Embryonic facial prominence (tissue), 1 donor: ENCODE measurements at regions not wholly inside any gene's neighbourhood (a gene's known extent, or its start where the extent isn't known, plus 50 kb on each side); places are given as distances from the start of the nearest gene placed in this dataset.

Experiments used
- DNase-seq: peaks from one replicate; pipeline ENCODE4 v3.0.0-alpha.2; 2016; ENCODE audit errors: extremely low spot score

DNA sequence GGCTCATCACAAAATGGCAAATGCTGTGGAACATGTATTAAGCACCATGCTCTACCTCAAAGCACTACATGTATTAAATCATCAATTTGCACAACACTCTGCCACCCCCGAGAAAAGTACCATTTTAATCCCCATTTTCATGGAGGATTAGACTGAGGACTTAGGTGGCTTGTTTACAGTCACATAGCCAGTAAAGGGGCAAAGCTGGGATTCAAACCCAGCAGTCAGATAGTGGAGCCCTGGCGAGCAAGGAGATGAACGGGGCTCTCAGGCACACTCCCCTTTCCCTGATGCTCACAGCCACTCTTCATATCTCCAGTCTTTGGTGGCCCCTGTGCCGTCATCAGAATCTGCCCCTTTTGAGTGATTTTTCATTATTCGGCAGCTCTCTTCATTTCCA, 262.9 kb downstream of the DIRAS2 start:
- DNase-seq: no peak

DNA sequence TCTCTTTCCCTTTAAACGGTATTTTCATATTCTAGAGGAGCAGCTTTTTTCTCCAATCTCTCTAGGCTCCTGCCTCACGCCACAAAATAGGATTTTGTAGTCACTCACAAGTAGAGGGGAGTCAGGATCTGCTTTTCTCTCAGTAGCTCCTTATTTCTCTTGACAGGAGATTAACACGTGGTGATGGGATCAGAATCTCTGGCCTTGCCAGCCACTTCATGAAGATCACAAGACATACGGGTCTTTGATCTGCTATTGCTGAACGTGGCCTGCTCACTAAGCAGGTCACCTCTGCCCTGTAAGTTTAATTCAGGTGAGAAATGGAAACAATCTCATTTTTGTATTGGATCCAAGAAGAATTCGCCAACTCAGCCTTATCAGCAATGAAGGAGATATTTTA, 257.5 kb downstream of the DIRAS2 start:
- no peak for DNase-seq

DNA sequence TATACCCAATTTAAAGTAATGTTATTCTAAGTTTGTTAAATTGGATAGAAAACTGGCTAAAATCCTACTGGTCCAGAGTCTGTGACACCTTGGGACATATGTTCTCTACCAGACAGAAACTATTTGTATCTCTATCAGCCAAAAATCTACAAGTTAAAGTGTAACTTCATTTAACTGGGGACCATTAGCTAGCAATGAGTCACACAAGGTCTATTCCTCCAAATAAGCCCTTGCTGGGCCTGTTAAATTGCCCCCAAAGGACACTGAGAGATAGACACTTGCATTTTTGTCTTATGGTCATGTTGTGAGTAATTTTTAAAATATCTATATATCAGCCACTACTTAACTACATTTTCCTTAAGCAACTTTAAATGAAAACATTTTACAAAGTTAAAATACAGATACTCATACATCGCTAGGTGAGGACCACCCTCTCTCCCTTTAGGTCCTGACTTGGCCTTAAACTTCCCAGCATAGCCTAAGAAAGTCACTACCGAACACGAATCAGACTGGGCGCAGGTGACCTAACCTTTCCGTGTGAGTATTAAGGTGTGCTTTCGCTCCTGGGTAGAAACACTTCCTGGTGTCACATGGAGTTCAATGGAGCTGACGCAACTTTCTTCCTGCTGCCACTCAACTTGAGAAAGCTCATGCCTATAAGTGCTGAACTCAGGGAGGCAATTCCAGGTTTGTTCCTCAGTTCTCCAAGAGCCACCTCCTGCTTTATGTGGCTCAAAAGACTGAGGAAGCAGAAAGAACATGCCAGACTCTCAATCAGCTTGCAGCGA, 249.1 kb downstream of the DIRAS2 start:
- DNase-seq: no peak

DNA sequence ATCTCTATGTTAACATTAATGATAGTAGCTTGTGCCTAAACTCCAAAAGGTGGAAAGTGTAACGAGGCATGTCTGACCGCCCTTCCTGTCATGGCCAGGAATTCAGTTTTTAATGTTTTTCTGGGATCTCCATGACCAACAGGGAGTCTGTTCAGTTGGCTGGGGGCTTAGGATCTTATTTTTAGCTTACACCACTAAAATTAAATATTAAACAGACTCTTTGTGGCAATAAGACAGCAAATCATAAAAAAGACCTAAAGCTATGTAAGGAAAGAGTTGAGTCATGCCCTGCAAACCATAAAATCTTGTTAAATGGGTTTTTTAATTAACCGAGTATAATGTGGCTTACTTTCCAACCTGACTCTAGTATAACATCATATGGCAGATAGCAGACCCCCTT, 247.8 kb downstream of the DIRAS2 start:
- DNase-seq: no peak

DNA sequence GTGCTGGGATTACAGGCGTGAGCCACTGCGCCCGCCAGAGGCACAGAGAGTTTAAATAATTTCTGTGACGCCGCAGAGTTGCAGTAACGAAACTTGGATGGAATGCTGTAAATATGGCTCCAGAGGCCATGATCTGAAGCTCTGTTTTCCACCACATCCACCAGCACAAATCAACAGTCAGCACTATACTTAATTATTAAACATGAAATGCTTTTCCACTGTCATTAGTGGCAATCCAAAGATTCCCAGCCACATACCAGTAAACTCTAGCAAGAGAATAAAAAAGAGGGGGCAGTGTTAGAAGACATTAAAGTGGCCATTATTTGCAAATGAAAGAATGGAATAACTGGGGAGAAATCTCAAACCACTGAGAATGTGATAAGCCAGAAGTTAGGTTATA, 242.5 kb downstream of the DIRAS2 start:
- no peak for DNase-seq

DNA sequence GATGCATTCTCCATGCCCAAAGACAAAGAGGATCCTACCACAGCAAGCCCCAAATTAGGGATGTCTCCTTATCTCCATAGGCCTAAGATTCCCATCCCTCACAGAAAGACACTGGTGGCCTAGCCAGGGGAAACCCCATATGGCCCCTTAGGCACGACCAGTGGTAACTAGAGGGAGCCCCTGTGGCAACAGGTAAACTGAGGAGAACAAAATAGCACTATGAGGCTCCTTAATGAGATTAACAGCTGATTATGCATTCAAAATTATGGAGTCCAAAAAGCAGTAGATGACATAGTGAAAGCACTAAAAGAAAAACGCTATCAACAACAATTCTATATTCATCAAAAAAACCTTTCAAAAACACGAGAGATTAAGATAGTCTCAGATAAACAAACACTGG, 234.0 kb downstream of the DIRAS2 start:
- no peak for DNase-seq

DNA sequence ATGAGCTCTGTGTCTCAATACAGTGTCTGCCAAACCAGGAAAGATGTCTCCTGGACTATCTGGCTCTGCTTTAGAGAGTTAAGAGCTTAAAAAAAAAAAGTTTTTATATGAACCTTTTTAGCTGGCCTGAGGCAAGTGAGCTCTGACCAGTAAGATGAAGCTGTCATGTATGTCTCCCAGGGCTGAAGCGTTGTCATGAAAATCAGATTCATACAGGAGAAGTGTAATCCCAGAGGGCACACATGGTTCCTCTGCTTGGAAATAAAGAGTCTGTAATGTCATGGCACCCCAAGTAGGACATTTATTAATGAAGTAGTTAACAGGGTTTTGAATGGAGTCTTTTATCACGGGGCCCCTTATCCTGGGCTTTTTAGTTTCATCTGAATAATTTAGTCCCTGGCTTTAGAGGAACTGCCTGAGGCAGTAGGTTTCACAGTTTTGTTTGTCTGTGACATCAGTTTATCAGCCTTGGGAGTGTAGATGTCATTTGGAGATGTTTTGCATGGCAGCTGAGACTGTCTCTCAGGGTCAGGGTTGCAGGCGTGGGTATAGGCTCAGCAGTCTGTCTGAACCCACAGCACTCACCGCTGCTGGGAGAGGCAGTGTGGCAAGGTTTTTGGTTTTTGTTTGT, 223.3 kb downstream of the DIRAS2 start:
- no peak for DNase-seq

DNA sequence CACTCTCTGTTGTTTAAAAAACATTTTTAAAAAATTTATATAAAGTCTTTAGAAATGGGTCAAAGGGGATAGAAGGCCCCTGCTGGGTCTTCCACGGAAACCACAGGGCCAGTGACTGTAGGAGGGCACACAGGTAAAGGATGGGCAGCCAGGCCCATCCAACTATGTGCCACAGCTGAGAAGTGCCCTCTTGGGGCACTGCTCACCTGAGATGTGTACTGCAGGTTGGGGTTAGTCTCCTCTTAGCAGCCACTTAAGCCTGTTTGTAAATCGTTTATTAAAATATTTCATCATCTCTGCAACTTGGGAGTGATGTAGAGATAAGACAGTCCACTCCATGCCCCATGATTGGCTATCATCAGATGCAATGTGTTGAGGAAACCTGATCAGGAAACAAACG, 222.4 kb downstream of the DIRAS2 start:
- DNase-seq: no peak

DNA sequence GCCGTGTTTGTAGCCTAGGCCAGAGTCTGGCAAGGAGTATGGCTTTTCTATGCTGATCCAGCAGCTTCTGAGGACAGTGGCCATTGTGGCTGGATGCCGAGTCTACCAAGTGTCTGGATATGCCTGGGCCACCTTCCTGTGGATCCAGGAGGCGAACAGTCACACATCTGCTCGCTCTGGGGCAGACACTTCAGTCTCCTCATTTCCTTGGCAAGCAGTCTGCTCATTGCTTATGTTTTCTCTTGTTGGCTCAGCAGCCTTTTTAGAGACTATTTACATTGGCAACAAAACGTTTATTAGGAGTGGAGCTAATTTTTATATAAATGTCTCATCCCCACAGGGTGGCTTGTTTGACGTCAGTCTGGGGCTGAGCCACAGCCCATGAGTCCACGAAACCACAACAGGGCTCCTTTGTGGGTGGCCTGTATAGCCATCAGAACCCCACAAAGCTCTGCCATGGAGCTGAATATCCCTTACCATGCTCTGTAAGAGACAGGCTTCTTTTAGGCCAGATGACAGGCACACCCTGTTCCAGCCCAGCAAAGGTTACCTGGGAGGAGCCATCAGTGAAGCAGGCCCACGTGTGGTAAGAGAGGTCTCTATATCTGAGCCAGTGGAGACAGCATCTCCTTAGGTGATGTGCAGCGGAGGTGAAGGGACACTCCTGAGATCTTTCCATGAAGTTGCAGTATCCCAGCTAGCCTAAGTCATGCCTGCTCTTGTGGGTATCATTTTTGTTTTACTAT, 221.7 kb downstream of the DIRAS2 start:
- no peak for DNase-seq

DNA sequence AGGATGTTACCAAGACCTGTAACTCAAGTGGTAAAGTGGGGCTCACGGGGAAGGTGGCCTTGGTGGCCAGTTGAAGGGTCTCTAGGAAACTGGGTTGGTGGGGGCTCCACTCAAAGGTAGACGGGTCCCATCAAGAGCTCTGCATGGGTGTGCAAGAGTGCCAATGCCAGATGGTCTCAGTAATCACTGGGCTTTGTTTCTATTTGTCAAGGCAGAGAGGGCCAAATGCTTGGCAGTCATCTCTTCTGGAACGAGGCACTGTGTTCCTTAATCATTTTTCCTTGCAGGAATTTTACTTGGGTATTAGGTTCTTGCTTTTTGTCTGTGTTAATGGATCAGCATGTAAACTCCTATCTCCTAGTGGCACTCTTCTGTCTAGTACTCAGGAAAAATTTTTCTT, 220.8 kb downstream of the DIRAS2 start:
- DNase-seq: no peak

DNA sequence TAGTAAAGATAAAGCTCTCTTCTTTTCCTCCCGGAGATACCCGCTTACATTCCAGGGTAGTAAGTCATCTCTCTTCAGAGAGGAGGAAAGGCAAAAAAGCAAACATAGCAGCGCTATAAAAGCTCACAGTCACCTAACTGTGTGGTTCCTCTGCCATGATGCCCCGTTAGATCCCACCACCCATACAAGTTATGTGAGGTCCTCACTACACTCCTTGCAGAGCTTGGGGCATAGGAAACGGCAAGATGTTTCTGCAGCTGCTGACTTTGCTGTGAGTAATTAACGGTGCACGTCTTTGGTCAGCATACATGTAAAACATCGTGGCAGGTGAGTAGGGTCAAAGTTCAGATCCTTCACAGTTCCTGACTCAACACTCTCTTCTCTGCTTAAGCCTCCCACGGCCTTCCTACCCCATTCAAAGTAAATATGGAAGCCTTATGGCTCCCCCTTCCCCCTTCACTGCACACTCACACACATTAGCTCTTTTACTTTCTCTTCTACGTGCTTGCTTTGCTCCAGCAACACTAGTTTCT, 218.9 kb downstream of the DIRAS2 start:
- DNase-seq: no peak

DNA sequence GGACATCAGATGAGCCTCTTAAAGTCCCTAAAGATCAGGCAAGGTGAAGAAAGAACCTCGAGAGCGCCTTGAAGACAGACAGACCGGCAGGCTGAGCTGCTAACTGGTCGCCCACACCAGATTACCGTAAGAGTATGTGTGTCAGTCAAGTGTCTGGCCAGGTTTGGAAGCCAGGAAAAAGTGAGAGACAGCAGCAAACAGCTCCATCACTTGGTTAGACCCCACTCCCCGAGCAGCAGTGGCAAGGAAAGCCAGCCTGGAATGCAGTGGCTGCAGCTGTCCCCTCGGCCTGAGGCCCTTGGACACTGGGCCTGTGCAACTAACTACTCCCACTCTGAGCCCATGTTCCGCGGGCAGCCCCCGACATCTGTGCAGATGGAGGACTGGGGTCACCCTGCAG, 214.1 kb downstream of the DIRAS2 start:
- no peak for DNase-seq

DNA sequence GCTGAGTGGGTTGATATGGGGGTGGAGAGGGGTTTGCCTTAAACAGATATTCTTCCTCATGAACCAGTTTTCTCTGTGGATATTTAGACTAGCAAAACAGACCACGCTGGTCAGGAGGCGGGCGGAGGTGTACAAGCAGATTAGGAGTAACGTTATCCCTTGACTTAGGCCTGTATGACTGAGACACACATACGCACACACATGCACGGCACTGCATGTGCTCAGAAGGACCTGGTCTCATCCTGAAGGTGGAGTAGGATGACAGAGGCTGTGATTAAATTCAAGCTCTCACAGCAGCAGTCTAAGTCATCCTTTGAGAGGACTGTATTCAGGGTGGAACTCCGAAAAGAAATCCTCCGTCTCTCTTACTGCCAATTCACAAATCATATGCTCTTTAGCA, 209.7 kb downstream of the DIRAS2 start:
- DNase-seq: no peak

DNA sequence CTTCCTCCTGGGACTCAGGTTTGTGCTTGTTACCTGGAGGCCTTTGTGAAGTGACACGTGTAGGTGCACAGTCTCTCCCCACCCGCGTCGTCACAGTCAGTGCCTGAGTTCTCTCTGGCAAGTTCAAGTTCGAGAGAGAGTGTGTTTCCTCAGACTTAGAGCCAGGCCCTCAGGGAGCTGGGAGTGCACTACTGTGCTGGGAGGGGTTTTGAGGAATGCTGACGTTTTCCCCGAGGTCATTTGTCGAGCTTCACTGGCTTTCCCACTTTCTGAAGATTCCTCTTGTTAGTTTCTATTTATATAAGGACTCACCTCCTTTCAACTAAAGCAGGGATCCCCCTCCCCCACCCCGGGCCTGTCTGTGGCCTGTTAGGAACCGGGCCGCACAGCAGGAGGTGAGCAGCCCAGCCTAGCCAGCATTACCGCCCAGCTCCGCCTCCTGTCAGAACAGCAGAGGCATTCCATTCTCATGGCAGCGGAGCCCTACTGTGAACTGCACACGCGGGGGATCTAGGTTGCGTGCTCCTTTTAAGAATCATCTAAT, 209.2 kb downstream of the DIRAS2 start:
- no peak for DNase-seq

DNA sequence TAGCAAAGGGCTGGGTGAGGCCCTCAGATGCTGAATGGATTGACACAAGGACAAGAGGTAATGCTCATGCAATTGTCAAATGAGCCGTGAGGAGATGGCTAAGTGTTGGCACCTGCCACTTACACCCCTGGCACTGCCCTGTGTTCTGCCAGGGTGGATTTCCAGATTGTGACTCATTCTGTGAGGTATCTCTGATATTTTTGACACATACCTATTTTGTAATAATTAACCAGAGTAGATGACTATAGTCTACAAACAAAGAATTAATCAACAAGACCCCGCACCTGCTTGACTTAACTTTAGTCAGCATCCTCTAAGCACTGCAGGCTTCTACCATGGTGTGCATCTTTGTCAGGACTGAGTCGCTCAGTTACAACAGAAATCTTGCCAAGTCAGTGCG, 200.8 kb downstream of the DIRAS2 start:
- no peak for DNase-seq

DNA sequence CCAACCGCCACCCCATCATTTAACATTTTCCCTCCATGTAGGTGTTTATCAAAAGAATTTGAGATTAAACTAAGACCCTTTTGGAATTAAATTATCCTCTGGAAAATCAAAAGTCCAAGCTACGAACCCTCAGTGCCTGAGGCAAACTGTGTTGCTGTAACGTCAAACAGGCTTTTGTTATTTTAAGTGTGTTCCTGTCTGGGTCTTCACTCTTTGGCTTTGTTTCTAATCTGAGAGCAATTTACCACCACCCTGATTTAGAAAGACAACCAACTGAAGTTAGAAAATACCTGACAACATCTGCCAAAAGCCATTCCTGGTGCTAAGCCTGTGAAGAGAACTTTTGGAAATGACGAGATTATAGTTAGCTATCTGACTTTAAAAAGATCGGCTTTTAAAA, 199.9 kb downstream of the DIRAS2 start:
- DNase-seq: no peak

DNA sequence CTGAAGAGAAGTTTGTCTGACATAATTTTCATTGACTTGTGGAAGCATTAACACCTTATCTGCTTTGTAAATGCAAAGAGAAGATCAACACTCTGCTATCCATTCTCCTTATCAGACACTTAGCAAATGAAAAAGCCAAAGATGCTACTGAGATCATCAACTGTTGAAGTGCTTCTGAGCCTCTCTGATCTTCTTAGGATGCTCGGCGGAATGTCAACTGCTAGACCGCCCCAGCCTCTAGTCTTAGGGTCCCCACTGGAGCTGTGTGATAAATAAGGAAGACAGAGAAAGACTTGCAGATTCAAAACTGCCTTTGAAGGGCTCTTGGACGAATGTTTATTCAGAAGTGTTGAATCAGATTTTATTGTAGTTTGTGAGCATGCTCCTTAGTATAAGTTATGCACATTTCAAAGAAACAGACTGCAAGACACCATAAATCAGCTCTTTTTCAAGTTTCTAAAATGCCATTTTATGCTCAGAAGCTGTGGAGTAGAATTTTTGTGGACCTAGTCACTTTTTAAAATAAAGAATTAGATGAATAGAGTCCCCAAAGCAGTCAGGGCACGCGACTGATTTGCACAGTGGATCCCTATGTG, 197.9 kb downstream of the DIRAS2 start:
- DNase-seq: no peak

DNA sequence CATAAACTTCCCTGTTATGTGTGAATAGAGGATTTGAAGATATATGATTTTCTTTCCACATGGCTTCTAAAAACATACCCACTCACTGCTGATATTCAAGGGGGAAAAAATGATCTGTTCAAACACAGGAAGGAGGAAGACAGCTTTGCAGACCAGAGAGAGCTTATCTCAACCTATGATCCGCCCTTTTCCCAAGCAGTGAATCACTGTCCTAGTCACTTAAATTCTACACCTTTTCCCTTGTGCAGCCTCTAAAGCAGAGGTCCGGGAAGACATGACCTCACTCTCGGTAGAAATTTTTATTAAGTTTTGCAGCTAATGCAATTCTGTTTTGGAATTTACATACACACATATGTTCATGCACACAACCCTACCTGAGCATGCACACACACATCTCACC, 197.2 kb downstream of the DIRAS2 start:
- no peak for DNase-seq

DNA sequence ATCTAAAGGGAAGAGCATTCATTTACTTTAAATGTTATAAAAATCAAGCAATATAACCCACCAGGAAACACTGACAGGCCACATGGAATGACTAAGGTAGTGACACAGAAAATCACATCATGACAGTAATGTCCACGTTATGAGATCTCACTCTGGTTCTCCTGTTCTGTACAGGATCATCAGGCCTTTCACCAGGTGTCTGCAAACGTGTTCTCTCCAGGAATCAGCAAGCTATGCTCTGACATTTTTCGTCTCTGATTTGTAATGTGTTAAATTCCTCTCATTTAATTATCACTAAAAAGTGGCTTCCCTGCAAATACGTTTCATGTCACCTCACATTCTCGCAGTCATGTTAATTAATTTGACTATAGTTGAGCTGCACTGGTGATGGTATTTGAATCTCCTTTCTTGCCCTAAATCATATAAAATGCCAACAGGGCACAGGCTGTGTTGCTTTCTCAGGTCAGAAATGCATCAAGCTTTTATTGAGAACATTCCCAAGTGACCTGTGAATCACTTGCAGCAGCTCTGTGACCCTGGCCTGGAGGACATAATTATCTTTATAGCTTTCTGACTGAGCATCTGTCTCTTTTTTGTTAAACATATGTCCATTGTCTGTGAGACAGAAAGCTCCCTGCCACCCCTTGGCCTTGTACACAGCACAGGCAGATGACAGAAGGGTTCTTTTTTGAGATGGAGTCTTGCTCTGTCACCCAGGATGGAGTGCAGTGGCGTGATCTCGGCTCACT, 196.2 kb downstream of the DIRAS2 start:
- no peak for DNase-seq

DNA sequence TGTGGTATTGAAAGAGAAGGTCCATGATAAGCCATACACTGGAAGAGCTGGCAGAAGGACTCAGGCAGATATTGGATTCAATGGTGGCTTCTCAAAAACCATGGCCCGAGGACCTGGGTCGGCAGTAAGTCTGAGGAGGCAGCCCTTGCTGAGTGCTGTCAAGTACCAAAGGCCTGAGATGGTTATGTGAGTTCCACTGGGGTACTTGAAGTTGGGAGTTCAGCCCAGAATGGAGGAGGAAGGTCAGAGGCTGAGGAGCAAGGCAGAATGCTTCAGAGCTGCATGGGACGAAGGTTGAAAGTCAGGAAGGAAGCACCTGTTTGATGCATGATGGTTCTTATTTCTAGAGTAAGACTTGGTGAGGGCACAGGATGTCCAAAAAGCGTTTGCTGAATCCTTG, 194.9 kb downstream of the DIRAS2 start:
- no peak for DNase-seq

DNA sequence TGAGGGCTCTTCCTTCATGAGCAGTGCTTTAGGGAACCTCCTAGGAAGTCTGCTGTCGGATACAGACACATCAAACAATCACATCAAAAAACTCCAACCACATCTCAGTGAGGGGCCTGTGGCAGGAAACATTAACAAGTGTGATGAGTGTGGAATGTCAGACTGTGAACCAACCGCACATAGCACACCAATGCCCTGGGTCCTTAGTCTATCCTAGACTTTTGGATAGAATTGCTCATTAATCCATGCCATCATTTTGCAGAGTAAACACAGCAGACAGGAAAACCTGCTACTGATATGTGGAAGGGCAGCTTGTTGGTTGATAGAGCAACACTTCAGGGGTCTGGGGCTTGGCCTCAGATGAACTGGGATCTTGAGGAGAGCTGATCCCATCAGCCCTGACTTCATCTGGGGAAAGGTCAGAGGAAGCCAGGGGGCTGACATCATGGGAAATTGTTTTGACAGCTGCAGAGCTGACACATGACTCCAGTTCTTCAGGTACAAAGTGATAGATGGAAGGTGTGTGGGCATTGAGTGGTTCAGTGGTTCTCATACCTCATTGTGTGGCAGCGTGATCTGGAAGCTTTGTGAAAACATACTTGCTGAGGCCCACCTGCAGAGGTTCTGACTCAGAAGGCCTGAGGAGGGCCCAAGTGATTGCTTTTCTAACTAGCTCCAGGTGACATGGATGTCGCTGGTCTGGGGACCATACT, 193.3 kb downstream of the DIRAS2 start:
- no peak for DNase-seq
